IPS-18c (cell line): ENCODE measurements at regions not wholly inside any gene's neighbourhood (a gene's known extent, or its start where the extent isn't known, plus 50 kb on each side); places are given as distances from the start of the nearest gene placed in this dataset.
A peak's percentile ranks its signal among the peaks of the same experiment; 100 is the strongest.
"Not testable (repeated sequence)": the region's sequence is repeated elsewhere in the genome, so short reads cannot be mapped to it uniquely, and the experiment has no call there.

Source experiments
- H3K4me3 ChIP-seq: 2 replicates; pipeline ENCODE4 v1.7.0; 2013; ENCODE audit warnings: low read depth, mild to moderate bottlenecking, low read length, moderate library complexity; ENCODE audit not compliant: insufficient read depth
- H3K9me3 ChIP-seq: one replicate; pipeline ENCODE4 v1.6.1; 2013; ENCODE audit warnings: mild to moderate bottlenecking, low read length, moderate library complexity; ENCODE audit not compliant: control insufficient read depth, insufficient read depth

DNA sequence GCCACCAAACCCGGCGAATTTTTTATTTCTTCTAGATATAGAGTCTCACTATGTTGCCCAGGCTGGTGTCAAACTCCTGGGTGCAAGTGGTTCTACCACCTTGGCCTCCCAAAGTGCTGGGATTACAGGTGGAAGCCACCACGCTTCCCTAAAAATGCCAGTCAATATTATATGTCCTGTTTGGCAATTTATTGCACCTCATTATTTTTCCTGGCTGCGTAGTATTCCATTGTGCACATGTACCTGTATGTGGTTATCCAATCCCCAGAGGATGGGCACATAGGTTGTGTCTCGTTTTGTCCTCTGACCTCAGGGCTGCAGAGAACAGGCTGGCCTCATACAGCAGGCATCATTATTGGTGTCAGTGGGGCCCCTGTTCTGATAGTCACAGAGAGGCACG is 181.7 kb downstream of the C9orf50 start:
- no peak overlapping the region for H3K4me3 ChIP-seq
- no peaks in the 10 kb centered on the region for H3K9me3 ChIP-seq

DNA sequence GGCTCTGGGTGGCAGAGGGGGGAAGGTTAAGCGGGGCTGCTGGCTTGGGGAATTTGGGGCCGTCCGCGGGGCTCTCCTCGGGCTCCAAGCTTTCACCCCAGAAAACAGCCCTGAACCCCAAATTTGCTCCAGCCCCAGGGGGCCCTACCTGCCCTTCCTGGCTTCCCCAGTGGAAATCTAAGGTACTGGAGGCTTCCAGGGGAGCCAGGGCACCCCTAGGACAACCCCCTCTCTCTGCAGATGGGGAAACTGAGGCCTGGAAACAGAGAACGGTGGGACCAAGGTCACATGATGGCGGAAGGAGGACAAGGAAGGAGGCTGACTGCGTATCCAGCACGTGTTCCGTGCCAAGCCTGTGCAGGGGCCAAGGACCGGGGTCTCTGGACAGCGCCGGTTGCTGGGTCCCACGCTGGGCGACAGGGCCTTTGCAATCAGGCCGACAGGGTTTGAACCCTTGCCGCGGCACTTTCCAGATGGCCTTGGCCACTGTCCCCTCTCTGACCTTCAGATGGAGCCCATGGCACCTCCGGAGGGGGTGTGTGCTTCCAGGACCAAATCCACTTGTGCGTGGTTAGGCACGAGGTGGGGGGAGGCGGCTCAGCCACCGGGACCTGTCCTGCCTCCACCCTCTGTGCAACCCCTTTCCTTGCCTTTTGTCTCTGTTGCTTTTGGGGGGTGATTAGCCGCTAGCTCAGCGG is 183.1 kb downstream of the C9orf50 start:
- H3K9me3 ChIP-seq, result no peaks in the 10 kb centered on the region
- peak overlapping the region; percentile 40 for H3K4me3 ChIP-seq

DNA sequence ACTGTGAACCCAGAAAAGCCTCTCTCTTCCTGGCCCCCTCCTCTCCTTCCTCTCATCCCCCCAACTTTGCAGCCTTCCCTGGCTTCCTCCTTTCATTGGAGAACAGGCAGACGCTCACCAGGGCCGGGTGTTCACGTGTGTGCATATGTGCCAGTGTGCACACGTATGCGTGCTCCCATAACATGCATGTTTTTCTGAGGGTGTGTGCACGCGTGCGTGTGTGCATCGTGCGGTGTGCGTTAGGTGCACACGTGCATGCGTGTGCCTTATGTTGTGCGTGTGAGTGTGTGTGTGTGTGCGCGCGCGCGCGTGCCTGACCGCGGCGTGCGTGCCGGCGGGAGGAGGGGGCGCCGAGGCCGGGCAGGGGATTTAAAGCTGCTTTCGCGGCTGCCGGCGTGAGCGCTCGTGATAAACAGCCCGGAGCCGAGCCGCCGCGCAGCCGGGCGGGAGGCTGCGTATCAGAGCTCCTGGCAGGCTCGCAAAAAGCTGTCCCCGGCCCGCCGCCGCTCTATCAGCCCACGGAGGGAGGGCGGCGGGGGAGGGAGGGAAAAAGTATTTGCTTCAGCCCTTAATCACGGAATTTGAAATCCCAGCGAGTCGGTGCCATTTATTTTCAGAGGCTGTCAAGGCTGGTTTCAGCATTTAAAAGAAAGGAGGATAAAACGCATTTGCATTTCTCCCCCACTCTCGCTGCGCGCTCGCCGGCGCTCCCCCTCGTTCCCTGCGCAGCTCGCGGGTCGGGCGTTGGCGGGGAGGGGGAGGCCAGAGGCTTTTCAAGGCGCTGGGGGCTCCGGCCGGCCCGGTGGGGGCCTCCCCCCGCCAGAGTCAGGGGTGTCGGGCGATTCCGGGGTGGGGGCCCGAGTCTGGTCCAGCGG is 183.9 kb downstream of the C9orf50 start:
- no peaks in the 10 kb centered on the region for H3K9me3 ChIP-seq
- peak overlapping the region; percentile 40 for H3K4me3 ChIP-seq

DNA sequence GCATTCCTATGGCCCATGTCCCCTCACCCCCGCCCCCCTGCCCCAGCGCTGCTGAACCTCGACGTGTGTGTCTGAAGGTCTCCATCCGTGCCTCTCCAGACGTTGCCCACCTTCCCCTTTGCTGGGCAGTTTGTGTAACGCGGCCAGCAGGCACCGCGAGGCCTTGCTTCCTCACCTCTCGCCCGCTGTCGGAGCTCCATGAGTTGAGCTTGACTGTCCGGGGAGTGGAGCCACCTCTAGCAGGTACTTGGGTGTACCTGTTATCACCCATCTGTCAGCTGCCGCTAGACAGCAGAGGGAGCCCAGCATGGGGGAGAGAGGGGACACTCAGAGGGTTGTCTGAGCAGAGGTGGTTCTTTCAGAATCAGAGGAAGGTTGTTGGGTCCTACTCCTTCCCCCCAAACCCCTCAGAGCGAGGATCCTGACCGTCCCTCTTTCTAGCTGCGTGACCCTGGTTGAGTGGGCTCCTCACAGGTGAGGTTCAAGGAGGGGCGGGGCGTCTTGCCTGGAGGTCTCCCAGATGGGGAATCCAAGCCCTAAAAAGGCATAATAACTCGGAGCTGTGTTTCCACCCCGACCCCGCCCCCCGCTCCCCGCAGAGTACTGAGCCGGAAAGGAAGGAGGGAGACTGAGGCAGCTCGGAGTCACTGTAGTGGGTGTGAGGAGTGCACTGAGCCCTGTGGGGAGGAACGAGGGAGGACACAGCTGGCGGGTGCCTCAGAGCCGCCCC is 184.7 kb downstream of the C9orf50 start:
- Histone ChIP-seq H3K4me3 (peak overlapping the region; percentile 40; the same call in 1 of the 2 replicates), H3K9me3 (no peaks in the 10 kb centered on the region)

DNA sequence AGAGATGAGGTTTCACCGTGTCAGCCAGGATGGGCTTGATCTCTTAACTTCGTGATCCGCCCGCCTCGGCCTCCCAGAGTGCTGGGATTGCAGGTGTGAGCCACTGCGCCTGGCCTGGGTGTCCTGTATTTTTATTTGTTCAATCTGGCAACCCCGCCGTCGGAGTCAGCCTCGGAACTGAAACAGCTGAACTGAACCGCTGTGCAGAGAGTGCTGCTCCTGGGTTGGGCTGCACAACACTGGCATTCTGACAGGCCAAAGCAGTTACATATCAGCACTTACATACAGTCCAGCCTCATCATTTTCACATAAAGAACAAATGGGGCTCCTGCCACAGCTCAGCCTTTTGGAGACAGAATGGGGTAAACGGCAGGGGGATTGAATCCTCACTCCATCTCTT is 185.6 kb downstream of the C9orf50 start:
- H3K9me3 ChIP-seq, result no peaks in the 10 kb centered on the region
- no peak overlapping the region for H3K4me3 ChIP-seq

DNA sequence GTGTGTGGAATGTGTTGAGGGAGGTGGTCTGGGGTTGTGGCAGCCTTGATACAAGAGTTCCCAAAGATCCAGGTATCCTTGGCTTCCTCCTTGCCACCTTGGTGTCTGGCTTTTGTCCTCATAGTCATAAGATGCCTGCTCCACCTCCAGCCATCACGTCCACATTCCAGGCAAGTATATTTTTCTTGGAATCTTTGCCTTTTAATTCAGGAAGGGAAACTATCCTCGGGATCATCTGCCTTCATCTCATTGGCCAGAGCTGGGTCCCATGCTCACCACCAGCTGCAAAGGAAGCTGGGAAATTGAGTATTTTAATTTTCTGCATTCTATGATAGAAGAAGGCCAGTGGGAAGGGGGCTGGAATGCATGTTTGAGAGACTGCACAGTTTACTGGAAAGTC is 186.7 kb downstream of the C9orf50 start:
- H3K4me3 ChIP-seq, result no peak overlapping the region
- no peaks in the 10 kb centered on the region for H3K9me3 ChIP-seq

DNA sequence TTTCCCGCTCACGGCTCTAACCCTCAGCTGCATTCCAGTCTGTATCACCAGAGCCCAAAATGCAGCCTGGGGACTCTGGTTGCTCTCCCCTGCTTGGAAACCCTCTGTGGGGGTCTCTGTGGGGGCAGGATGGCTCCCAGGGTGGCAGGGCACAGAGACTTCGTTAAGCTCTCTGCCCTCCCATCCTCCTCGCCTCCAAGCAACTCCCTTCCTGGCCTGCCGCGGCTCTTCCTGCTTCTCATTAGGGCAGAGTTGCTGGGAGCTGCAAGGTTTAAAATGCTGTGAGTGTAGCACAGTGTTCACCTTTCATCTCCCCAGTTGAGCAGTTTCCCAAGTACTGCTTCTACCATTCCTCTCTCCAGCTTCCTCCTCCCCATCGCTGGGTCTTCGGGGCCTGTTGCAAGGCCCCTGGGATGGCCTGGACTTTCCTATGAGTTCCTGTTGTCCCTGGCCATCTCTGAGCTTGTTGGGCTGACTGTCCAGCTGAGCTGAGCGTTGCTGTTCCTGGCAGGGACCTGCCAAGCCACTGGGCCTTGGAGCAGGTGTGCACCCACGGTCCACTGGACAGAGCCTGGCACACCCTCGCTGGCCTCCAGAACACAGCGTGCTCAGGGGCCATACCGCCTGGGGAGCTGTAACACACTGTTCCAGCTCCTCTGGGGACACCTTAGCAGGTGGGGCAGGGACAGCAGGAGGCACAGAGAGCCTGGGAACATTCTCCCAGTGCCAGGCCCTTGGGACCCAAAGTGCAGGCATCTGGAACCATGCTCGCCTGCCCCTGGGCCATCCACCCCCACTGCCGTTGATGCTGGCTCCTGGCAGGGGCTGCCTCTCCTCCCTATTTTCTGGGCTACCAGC is 188.4 kb downstream of the C9orf50 start:
- Histone ChIP-seq H3K4me3 (no peak overlapping the region), H3K9me3 (no peaks in the 10 kb centered on the region)

DNA sequence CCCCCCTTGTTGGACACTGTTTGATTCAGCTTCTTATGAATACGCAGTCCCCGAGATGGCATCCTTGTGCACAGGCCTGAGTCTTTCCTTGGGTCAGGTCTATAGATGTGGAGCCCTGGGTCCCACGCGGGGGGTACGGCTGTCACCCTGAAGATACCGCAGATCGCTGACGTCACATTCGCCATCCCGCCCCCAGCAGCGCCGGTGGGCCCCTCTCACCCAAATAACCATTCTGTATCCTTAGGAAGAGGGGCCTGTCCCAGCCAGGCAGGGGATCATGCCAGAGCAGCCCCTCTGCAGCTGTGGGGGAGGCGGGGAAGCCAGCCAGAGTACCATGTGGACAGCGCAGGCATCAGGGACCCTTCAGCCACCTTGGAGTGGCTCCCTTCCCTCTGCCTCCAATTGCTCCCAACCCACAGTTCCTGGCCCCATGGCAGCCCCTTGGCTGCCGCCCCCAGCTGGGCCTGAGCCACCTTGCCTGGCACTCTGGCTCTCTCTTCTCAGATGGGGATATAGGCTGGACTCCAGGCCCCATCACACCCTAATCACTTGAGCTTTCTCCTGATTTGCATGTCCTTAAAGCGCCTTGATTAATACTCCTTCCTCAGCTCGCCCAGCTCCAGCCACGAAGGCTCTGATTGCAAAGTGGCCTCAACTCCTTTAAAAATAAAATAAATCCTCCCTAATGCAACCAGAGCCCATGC is 189.8 kb downstream of the C9orf50 start:
- Histone ChIP-seq H3K4me3 (no peak overlapping the region), H3K9me3 (no peaks in the 10 kb centered on the region)

DNA sequence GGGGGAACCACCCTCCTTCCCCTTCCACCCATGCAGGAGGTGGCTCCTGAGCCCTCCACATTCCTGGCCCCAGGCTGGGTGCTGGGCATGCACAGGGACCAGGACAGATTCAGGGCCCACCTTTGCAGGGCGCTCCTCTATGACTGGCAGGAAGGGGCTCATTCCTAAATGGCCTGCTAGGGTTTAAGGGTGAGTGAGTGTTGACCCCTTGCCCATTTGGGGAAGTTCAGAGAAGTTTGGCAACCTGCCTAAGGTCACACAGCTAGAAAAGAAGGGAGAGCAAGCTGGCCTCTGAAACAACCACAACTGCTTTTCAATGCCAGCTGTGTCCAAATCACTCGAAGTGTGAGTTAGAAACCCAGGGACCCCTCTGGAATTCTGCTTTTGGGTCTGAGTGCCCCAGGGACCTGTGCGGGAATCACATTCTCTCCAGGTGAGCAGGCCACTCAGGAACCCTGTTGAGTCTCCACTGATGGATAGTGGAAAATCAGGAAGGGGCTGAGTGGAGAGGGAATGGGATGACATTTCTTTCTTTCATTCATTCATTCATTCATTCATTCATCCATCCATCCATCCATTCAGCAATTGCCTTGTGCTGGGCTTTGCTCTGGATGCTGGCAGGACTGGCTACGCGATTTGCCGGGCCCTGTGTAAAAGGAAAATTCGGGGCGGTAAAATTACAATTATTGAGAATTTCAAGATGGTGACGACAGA is 191.9 kb downstream of the C9orf50 start:
- Histone ChIP-seq H3K9me3 (no peaks in the 10 kb centered on the region), H3K4me3 (no peak overlapping the region)

DNA sequence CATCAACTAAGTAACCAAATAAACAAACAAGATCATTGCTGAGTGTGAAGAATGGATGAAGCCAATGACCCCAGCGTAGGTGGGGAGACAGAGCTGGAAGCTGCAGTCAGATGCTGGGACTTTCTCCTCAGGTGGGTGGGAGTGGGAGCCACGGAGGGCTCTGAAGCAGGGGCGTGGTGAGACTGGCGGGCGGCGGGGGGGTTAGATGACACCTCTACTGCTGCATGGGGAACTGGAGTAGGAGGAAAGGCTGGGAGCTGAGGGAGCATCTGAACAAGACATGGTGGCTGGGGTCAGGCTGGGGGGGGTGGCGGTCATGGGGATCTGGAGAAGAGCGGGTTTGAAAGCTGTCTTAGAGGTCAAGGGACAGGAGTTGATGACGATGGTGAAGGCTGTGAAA is 193.8 kb downstream of the C9orf50 start:
- Histone ChIP-seq H3K9me3 (no peaks in the 10 kb centered on the region), H3K4me3 (no peak overlapping the region)

DNA sequence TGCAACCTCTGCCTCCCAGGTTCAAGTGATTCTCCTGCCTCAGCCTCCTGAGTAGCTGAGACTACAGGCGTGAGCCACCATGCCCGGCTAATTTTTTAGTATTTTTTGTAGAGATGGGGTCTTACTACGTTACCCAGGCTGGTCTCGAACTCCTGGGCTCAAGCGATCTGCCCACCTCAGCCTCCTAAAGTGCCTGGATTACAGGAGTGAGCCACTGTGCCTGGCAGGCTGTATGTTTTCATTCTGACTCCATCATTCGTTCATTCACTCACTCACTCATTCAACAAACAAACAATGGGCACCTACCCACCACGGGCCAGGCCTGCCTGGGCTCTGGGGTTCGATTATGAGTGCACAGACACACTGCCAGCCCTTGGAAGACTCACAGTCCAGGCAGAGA is 197.1 kb downstream of the C9orf50 start:
- not testable (repeated sequence) for H3K9me3 ChIP-seq, H3K4me3 ChIP-seq

DNA sequence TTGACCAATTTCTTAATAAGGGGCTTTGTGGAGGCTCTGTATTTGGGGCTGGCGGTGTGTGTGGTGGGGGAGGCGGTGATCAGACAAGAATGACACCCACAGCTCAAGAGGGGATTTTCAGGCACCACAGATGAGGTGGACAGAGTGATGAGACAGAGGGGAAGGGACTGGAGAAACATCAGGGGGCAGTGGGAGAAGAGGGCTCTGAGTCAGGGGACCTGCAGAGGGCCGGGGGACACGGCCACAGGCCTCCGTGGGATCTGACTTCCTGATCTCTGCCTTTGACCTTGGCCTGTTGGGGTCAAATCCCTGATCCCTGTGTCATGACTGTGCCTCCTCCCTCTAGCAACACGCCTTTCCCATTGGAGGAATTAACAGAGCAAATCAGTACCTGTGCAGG is 197.7 kb downstream of the C9orf50 start:
- Histone ChIP-seq H3K4me3 (no peak overlapping the region), H3K9me3 (no peaks in the 10 kb centered on the region)

DNA sequence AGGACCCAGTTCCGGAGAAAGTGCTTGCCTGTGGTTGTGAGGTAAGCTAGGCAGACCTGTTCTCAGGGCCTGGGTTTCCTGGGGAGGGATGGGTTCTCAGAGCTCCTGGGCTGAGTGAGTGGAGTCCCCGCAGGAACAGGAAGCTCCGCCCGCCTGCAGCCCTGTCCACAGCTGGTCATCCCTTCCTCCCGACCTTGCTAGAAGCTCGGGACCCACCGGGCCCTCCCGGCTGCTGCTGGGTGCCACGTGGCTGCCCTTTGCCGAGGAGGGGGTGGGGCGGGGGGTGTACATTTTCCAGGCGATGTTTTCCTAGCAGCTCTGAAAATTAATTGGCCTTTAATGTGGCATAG is 198.1 kb downstream of the C9orf50 start:
- no peak overlapping the region for H3K4me3 ChIP-seq

DNA sequence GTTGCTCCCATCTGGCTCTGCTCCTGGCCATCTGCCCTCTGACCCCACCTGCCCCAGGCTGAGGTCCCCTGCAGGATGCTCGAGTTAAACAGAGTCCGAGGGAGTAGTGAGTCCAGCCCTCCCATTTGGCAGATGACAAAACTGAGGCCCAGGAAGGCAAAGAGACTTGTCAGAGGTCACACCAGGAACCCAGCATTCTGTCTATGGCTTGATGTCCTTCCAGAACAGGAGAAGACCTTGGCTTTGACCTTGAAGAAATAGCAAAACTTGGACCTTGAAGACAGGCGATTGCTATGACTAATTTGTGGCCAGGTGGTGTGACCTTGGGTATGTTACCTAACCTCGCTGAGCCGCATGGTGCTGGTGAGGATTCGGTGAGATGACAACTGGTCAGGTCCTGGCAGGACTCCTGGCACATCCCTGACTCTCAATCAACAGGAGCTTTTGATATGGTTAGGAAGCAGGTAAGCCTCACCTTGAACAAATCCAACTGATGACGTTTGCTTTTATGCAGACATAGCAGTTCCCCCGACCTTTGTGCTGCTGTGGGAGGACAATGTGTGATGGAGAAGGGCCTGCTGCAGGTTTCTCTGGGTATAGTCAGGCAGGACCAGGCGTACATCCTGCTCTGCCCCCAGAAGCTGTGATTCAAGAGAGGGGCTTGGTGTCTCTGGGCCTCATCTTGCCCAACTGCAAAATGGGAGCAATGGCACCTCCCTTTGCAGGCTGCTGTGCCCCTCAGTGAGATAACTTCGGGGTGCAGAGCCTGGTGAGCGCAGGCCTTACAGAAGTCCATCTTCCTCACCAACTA is 198.7 kb downstream of the C9orf50 start:
- no peak overlapping the region for H3K4me3 ChIP-seq
- no peaks in the 10 kb centered on the region for H3K9me3 ChIP-seq

More for the DNA sequence above, 198.1 kb downstream of the C9orf50 start:
- no peaks in the 10 kb centered on the region for H3K9me3 ChIP-seq

DNA sequence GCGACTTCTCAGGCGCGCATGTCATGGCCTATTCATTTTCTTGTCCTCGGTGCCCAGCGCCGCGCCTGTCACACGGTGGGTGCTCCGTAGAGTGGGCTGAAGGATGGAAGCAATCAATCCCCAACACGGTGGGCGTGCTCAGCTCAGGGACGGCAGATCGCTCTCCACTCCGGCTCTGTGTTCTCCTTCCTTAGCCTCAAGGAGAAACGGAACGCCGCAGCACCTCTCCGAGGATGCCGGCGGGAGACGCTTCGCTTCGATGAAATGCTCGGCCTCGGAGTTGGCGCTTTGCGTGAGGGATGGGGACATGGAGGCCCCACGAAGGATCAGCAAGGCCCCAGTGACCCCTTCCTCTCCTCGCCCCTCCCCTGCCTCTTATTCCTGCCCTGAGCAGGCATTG is 199.5 kb downstream of the C9orf50 start:
- Histone ChIP-seq H3K9me3 (no peaks in the 10 kb centered on the region), H3K4me3 (no peak overlapping the region)
